ENCODE measurements at regions not wholly inside any gene's neighbourhood (a gene's known extent, or its start where the extent isn't known, plus 50 kb on each side); places are given as distances from the start of the nearest gene placed in this dataset.

GRCh38 chr6:132244744-132245143 lies 156.5 kb downstream of the MOXD1 start:
- no peaks in the 10 kb centered on the region for H3K36me3 ChIP-seq
- no peak overlapping the region for H3K27ac ChIP-seq
- no peak overlapping the region for H3K4me3 ChIP-seq
- peaks cover 0 to 14% of the 10 kb centered on the region in 2 donors for H3K4me1 ChIP-seq (ENCODE audit: control insufficient read depth in 1 of 2, low read depth in 2 of 2)
- ATAC-seq (ENCODE audit: insufficient number of reproducible peaks, low FRiP score, low read depth) (no peak), DNase-seq (ENCODE audit: low spot score) (no peak)
- H3K27me3 ChIP-seq (replicated peaks; ENCODE audit: insufficient read depth) = no peaks in the 10 kb centered on the region
- TF ChIP-seq, protein P1, sequence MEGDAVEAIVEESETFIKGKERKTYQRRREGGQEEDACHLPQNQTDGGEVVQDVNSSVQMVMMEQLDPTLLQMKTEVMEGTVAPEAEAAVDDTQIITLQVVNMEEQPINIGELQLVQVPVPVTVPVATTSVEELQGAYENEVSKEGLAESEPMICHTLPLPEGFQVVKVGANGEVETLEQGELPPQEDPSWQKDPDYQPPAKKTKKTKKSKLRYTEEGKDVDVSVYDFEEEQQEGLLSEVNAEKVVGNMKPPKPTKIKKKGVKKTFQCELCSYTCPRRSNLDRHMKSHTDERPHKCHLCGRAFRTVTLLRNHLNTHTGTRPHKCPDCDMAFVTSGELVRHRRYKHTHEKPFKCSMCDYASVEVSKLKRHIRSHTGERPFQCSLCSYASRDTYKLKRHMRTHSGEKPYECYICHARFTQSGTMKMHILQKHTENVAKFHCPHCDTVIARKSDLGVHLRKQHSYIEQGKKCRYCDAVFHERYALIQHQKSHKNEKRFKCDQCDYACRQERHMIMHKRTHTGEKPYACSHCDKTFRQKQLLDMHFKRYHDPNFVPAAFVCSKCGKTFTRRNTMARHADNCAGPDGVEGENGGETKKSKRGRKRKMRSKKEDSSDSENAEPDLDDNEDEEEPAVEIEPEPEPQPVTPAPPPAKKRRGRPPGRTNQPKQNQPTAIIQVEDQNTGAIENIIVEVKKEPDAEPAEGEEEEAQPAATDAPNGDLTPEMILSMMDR (IDR thresholded peaks at IDR 0.05) = no peak
- no peaks in the 10 kb centered on the region for H3K9me3 ChIP-seq

GRCh38 chr6:132236744-132237143 lies 164.5 kb downstream of the MOXD1 start:
- no peaks in the 10 kb centered on the region for H3K9me3 ChIP-seq
- DNase-seq (ENCODE audit: low spot score) (no peak), ATAC-seq (ENCODE audit: insufficient number of reproducible peaks, low FRiP score, low read depth) (no peak)
- H3K4me1 ChIP-seq (ENCODE audit: control insufficient read depth in 1 of 2, low read depth in 2 of 2) = peaks cover 0 to 4% of the 10 kb centered on the region in 2 donors
- TF ChIP-seq, protein P1 (IDR thresholded peaks at IDR 0.05) = no peak
- no peaks in the 10 kb centered on the region for H3K36me3 ChIP-seq
- H3K27ac ChIP-seq = no peak overlapping the region
- no peaks in the 10 kb centered on the region for H3K27me3 ChIP-seq (replicated peaks; ENCODE audit: insufficient read depth)
- no peak overlapping the region for H3K4me3 ChIP-seq

- ATAC-seq (ENCODE audit: insufficient number of reproducible peaks, low FRiP score, low read depth) (no peak), DNase-seq (ENCODE audit: low spot score) (no peak)
- Histone ChIP-seq H3K27me3 (replicated peaks; ENCODE audit: insufficient read depth) (no peaks in the 10 kb centered on the region), H3K27ac (no peak overlapping the region), H3K4me1 (ENCODE audit: control insufficient read depth in 1 of 2, low read depth in 2 of 2) (peaks cover 0 to 4% of the 10 kb centered on the region in 2 donors), H3K9me3 (no peaks in the 10 kb centered on the region), H3K36me3 (no peaks in the 10 kb centered on the region), H3K4me3 (no peak overlapping the region)
- TF ChIP-seq, protein P1 (IDR thresholded peaks at IDR 0.05) = no peak
Measured at GRCh38 chr6:132236281-132236680, 165.0 kb downstream of the MOXD1 start.

DNA sequence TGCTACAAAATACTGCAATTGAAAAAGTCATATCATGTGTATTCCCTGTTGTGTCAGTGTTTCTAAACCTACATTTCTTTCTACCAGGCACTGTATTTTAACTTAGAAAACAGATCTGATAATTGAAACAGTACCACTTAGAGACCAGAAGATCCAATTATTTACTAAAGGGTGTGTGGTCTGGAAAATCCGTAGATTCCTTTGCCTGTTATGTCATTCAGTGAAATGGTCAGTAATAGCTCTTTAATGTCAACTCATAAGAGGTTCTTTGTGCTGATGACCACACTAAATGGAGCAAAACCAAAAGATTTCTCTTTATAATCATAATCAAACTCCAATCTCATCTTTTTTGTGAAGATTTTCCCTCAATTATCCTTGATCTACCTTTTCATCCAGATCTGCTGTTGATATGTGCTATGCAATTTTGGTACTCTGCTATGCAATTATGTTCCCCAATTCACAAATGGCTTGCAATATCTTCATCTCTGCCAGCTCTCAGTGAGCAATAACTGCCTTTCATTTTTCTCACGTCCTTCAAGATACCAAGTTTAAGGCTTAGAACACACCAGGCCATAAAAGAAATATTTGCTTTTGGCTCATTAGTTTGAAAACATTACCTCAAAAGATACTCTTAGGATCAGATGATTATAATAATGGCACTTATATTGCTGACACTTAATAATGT lies 165.5 kb downstream of the MOXD1 start:
- ATAC-seq (ENCODE audit: insufficient number of reproducible peaks, low FRiP score, low read depth) (no peak), DNase-seq (ENCODE audit: low spot score) (no peak)
- TF ChIP-seq, protein P1 (IDR thresholded peaks at IDR 0.05) = no peak

DNA sequence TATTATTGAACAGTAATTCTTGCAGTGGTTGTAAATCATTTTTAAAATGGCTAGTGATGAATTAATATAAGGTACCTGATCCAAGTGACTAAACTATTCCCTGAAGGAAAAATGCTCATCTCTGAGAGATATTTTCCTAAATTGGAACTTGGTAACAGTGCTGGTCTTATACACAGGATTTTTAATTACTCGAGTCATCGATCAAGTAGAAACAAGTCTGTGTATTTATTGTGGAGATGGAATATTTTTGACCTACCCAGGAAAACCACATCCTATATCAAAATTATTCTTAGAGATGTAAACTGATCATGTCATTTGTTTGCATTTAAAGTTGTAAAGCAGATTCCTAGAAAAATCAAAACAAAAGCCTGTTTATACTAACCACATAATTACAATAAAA lies 166.9 kb downstream of the MOXD1 start:
- TF ChIP-seq, protein P1 (IDR thresholded peaks at IDR 0.05) = no peak
- H3K27ac ChIP-seq = no peak overlapping the region
- H3K9me3 ChIP-seq = no peaks in the 10 kb centered on the region
- no peak overlapping the region for H3K4me3 ChIP-seq
- H3K36me3 ChIP-seq = no peaks in the 10 kb centered on the region
- peaks cover 0 to 4% of the 10 kb centered on the region in 2 donors for H3K4me1 ChIP-seq (ENCODE audit: control insufficient read depth in 1 of 2, low read depth in 2 of 2)
- no peaks in the 10 kb centered on the region for H3K27me3 ChIP-seq (replicated peaks; ENCODE audit: insufficient read depth)
- DNase-seq (ENCODE audit: low spot score) (no peak), ATAC-seq (ENCODE audit: insufficient number of reproducible peaks, low FRiP score, low read depth) (no peak)

More for the DNA sequence above, 165.5 kb downstream of the MOXD1 start:
- Histone ChIP-seq H3K4me1 (ENCODE audit: control insufficient read depth in 1 of 2, low read depth in 2 of 2) (peaks cover 0 to 4% of the 10 kb centered on the region in 2 donors), H3K4me3 (no peak overlapping the region), H3K36me3 (no peaks in the 10 kb centered on the region), H3K27ac (no peak overlapping the region), H3K27me3 (replicated peaks; ENCODE audit: insufficient read depth) (no peaks in the 10 kb centered on the region), H3K9me3 (no peaks in the 10 kb centered on the region)

Measured in thoracic aorta (tissue), 2 donors.